Fibroblast of lung (primary cell): ENCODE measurements at regions not wholly inside any gene's neighbourhood (a gene's known extent, or its start where the extent isn't known, plus 50 kb on each side); places are given as distances from the start of the nearest gene placed in this dataset.

Experiments used
- EZH2 ChIP-seq: IDR thresholded peaks from 2 replicates; pipeline ENCODE4 v1.5.1; 2012; ENCODE audit warnings: low read length, control low read depth, mild to moderate bottlenecking; ENCODE audit errors: missing control alignments
- TF ChIP-seq, protein P1 (sequence below), 2 donors: IDR thresholded peaks in 1 of 2; conservative IDR thresholded peaks in 1 of 2; 1 replicate in 1 of 2; 2 replicates in 1 of 2; pipeline ENCODE4 v1.5.1; 2011 to 2012; ENCODE audit warnings: low read length in 2 of 2, control low read depth in 1 of 2, inconsistent platforms in 1 of 2, low read depth in 1 of 2, mild to moderate bottlenecking in 1 of 2

DNA sequence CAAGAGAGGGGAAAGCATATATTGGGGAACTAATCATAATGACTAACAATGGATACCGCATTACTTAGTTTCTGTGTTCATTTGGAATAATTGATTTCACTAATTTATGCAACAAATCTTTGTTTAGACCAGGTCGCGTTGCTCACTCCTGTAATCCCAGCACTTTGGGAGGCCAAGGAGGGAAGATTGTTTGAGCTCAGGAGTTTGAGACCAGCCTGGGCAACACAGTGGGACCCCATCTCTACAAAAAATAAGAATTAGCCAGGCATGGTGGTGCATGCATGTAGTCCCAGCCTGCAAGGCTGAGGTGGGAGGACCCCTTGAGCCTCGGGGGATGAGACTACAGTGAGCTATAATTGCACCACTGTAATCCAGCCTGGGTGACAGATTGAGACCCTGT, 585.7 kb upstream of the CBLB start:
- TF ChIP-seq, protein P1, sequence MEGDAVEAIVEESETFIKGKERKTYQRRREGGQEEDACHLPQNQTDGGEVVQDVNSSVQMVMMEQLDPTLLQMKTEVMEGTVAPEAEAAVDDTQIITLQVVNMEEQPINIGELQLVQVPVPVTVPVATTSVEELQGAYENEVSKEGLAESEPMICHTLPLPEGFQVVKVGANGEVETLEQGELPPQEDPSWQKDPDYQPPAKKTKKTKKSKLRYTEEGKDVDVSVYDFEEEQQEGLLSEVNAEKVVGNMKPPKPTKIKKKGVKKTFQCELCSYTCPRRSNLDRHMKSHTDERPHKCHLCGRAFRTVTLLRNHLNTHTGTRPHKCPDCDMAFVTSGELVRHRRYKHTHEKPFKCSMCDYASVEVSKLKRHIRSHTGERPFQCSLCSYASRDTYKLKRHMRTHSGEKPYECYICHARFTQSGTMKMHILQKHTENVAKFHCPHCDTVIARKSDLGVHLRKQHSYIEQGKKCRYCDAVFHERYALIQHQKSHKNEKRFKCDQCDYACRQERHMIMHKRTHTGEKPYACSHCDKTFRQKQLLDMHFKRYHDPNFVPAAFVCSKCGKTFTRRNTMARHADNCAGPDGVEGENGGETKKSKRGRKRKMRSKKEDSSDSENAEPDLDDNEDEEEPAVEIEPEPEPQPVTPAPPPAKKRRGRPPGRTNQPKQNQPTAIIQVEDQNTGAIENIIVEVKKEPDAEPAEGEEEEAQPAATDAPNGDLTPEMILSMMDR (conservative IDR thresholded peaks at IDR 0.05 in 1 of 2, IDR thresholded peaks at IDR 0.05 in 1 of 2; ENCODE audit: low read depth in 1 of 2, low read length in 2 of 2), result no peak
- no peak for TF ChIP-seq EZH2
